Gastroesophageal sphincter (tissue), 3 donors: ENCODE measurements at regions not wholly inside any gene's neighbourhood (a gene's known extent, or its start where the extent isn't known, plus 50 kb on each side); places are given as distances from the start of the nearest gene placed in this dataset.

Experiments
- EP300 ChIP-seq: sonication (generic); formaldehyde crosslinking; IDR thresholded peaks from one replicate; pipeline ENCODE4 v1.6.1; 2017; ENCODE audit warnings: antibody characterized with exemption, mild to moderate bottlenecking
- POLR2A ChIP-seq, 2 donors: fragments of 450-650 bp; IDR thresholded peaks; one replicate each; pipeline ENCODE4 v1.6.1; 2017; ENCODE audit warnings: antibody characterized with exemption in 2 of 2, mild to moderate bottlenecking in 2 of 2, moderate library complexity in 1 of 2
- POLR2AphosphoS5 ChIP-seq: sonication (generic); formaldehyde crosslinking; IDR thresholded peaks from one replicate; pipeline ENCODE4 v1.6.1; 2017; ENCODE audit warnings: antibody characterized with exemption
- TF ChIP-seq, protein P1 (sequence below), 4 experiments: fragments of 200-600 bp in 2 of 4; fragments of 450-650 bp in 2 of 4; sonication (generic) in 1 of 4; IDR thresholded peaks; one replicate each; pipeline ENCODE4 v1.5.1; 2017 to 2019; ENCODE audit warnings: antibody characterized with exemption in 4 of 4, mild to moderate bottlenecking in 2 of 4, moderate library complexity in 2 of 4

DNA sequence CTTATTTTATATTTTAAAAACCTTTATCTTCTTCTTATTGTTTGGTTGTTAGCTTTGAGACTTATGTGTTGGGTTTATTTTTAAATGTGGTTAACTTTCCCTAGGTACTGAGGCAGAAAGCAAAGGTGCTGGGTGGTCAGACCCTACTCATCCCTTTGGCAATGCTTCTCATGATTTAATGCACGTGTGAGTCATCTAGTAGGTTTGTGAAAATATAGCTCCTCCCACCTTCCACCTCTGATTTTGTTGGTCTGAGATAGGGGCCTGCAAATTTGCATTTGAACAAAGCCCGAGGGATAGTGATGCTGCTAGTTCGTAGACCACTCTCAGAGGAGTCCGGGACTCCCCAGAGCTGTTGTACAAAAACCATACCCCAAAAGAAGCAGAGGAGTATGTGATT is 771.3 kb upstream of the ARGLU1 start:
- TF ChIP-seq, protein P1, sequence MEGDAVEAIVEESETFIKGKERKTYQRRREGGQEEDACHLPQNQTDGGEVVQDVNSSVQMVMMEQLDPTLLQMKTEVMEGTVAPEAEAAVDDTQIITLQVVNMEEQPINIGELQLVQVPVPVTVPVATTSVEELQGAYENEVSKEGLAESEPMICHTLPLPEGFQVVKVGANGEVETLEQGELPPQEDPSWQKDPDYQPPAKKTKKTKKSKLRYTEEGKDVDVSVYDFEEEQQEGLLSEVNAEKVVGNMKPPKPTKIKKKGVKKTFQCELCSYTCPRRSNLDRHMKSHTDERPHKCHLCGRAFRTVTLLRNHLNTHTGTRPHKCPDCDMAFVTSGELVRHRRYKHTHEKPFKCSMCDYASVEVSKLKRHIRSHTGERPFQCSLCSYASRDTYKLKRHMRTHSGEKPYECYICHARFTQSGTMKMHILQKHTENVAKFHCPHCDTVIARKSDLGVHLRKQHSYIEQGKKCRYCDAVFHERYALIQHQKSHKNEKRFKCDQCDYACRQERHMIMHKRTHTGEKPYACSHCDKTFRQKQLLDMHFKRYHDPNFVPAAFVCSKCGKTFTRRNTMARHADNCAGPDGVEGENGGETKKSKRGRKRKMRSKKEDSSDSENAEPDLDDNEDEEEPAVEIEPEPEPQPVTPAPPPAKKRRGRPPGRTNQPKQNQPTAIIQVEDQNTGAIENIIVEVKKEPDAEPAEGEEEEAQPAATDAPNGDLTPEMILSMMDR (IDR thresholded peaks at IDR 0.05) = no peak
- TF ChIP-seq POLR2AphosphoS5 (no peak), POLR2A (IDR thresholded peaks at IDR 0.05) (no peak), EP300 (no peak)
